SU-DHL-6 (cell line): ENCODE measurements at regions not wholly inside any gene's neighbourhood (a gene's known extent, or its start where the extent isn't known, plus 50 kb on each side); places are given as distances from the start of the nearest gene placed in this dataset.

ENCODE experiments used
- EZH2phosphoT487 ChIP-seq: fragments of 200-600 bp; sonication (generic), shearing (Covaris generic); conservative IDR thresholded peaks from 2 replicates; pipeline ENCODE4 v1.6.1; 2018; ENCODE audit warnings: mild to moderate bottlenecking, antibody characterized with exemption, low read length, moderate library complexity, mixed read lengths
- TF ChIP-seq, protein P1 (sequence below): fragments of 200-600 bp; sonication (generic); IDR thresholded peaks from one replicate; pipeline ENCODE4 v1.5.1; 2017; ENCODE audit warnings: antibody characterized with exemption, mild to moderate bottlenecking, low read length, moderate library complexity; ENCODE audit not compliant: insufficient read depth, poor library complexity, severe bottlenecking

DNA sequence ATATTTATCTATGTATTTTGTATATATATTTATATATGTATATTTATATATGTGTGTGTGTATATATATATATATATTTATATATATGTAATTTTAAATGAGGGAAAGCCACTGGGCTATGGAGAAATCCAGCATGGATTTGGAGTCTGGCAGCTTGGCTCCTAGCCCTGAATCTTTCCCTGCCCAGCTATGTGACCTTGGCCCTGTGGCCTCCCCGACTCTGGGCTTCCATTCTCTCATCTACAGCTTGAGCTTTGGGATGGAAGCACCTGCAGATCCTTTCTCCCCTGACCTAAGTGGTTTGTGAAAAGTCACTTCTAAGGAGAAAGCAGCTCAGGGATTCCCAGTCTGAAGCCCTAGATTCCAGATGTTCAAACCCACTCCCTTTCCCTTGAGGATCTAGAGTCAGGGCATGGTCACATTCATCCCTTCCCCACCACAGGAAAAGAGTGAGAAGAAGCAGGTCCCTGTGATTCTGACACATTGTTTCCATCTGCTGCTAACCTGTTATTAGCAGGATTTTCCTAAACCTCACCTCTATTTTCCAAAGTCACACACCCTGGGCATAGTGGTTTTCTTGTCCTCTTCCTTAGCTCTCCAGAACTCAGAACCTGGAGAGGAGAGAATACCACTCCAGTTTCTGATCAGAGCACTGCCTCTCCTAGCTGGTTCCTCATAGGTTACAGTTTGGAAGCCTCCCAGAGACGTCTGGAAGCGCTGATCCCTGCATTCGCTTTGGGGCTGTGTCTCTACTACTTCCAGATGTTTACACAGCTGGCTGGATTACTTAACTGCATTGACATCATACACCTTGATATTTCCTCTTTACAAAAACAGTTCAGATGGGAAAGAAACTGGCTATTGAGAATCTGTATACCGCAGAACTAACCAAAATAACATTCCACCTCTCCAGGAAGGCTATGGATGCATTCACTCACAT, 327.5 kb upstream of the ZMIZ1 start:
- TF ChIP-seq, protein P1, sequence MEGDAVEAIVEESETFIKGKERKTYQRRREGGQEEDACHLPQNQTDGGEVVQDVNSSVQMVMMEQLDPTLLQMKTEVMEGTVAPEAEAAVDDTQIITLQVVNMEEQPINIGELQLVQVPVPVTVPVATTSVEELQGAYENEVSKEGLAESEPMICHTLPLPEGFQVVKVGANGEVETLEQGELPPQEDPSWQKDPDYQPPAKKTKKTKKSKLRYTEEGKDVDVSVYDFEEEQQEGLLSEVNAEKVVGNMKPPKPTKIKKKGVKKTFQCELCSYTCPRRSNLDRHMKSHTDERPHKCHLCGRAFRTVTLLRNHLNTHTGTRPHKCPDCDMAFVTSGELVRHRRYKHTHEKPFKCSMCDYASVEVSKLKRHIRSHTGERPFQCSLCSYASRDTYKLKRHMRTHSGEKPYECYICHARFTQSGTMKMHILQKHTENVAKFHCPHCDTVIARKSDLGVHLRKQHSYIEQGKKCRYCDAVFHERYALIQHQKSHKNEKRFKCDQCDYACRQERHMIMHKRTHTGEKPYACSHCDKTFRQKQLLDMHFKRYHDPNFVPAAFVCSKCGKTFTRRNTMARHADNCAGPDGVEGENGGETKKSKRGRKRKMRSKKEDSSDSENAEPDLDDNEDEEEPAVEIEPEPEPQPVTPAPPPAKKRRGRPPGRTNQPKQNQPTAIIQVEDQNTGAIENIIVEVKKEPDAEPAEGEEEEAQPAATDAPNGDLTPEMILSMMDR, result no peak
- no peak for TF ChIP-seq EZH2phosphoT487
